T follicular helper cell (primary cell): ENCODE measurements at regions not wholly inside any gene's neighbourhood (a gene's known extent, or its start where the extent isn't known, plus 50 kb on each side); places are given as distances from the start of the nearest gene placed in this dataset.
"Not testable (repeated sequence)": the region's sequence is repeated elsewhere in the genome, so short reads cannot be mapped to it uniquely, and the experiment has no call there.

Experiments
- DNase-seq: peaks from one replicate; pipeline ENCODE4 v3.0.0-alpha.2; 2020; ENCODE audit warnings: low read depth

- no peak for DNase-seq
These were observed 93.7 kb upstream of the SGCG start for GRCh38 chr13:23086968-23087623.

- DNase-seq, result no peak
These were observed 92.9 kb upstream of the SGCG start for GRCh38 chr13:23087880-23088279.

GRCh38 chr13:23098161-23098907 is 82.4 kb upstream of the SGCG start:
- DNase-seq, result no peak

GRCh38 chr13:23105051-23105450 is 75.7 kb upstream of the SGCG start:
- DNase-seq, result no peak

- DNase-seq, result no peak
These were observed 73.1 kb upstream of the SGCG start for GRCh38 chr13:23107665-23108064.

- no peak for DNase-seq
These were observed 61.6 kb upstream of the SGCG start for GRCh38 chr13:23119131-23119530.

GRCh38 chr13:23127540-23127939 is 53.2 kb upstream of the SGCG start:
- DNase-seq, result not testable (repeated sequence)

GRCh38 chr13:23129331-23129730 is 51.4 kb upstream of the SGCG start:
- DNase-seq, result no peak
